ENCODE measurements at regions not wholly inside any gene's neighbourhood (a gene's known extent, or its start where the extent isn't known, plus 50 kb on each side); places are given as distances from the start of the nearest gene placed in this dataset.

DNA sequence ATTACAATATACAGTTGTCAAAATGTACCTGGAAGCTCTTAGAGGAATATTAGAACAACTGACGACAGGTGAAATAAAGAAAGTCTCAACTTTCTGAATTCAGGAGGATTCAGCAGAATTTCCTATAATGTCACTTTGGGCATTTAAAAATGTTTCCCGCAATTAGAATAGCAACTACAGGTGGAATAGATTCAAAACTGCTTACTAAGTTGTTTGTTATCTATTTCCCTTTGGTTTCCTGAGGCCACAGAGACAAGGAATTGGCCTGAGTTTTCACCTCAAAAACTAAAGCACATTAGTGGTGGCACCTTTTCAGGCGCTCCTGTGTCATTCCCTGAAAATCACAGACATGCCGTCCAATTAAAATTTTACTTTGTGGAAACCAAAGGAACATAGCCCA is 729.2 kb upstream of the FANCL start:
- no peak for DNase-seq

DNA sequence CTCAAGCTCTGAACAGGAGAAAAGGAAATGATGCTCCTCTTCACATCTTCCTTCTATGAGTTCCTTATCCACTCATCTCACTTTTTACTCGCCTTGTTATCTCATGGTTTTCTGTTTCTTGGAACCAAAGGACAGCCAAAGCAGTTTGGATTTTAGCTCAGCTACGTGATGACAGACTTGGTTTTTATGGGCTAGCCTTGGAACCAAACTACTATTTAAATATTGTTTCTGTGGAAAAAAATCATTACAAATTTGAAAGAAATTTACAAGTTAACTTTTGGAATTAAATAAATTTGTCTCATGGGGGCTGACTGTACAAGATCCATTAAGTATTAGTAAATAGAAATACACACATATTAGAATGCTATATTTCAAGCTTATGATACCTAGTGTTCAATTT is 727.8 kb upstream of the FANCL start:
- DNase-seq = no peak

GRCh38 chr2:58967736-58968135 is 726.6 kb upstream of the FANCL start:
- no peak for DNase-seq

DNA sequence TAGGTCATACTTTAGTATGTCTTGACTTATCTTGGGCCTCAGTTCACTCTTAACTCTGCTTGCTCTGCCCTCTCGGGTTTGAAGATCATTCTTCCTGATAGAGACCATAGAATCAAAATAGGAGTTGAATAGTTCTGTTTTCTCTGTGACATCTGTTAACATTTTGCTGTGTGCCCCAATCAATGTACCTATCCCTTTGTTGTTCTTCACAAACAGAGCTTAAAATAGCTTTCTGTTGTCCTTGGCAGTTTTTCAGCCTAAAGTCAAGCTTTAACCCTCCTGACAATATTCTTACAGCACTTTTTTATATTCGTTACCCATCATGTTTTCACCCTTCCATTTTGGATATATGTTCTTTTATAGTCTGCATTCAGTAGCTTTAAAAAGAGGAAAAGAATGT is 724.5 kb upstream of the FANCL start:
- DNase-seq = no peak

GRCh38 chr2:58959996-58960395 is 718.9 kb upstream of the FANCL start:
- no peak for DNase-seq

GRCh38 chr2:58957188-58957840 is 716.2 kb upstream of the FANCL start:
- no peak for DNase-seq

- DNase-seq = no peak
These were observed 713.8 kb upstream of the FANCL start for GRCh38 chr2:58954880-58955385.

DNA sequence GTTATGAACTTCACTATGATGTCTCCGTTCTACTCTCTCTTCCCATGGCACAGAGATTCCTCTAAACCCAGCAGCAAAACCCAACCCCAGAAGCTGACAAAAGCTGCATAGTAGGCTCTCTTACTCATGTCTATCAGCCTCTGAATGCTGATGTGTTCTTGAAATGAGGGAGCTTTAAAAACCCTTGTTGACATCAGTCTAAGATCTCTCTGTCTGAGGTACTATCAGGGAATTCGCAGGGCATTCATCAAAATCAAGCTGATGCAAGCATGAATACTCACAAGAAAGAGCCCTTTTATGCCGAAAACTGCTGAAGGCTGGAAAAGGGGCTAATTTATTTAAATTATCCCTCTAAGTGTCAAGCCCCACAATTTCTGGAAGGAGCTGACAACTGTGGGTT is 710.6 kb upstream of the FANCL start:
- no peak for DNase-seq

GRCh38 chr2:58950795-58951462 is 709.8 kb upstream of the FANCL start:
- no peak for DNase-seq

- DNase-seq = no peak
These were observed 698.3 kb upstream of the FANCL start for GRCh38 chr2:58939388-58939787.

GRCh38 chr2:58938988-58939387 is 697.9 kb upstream of the FANCL start:
- no peak for DNase-seq

DNA sequence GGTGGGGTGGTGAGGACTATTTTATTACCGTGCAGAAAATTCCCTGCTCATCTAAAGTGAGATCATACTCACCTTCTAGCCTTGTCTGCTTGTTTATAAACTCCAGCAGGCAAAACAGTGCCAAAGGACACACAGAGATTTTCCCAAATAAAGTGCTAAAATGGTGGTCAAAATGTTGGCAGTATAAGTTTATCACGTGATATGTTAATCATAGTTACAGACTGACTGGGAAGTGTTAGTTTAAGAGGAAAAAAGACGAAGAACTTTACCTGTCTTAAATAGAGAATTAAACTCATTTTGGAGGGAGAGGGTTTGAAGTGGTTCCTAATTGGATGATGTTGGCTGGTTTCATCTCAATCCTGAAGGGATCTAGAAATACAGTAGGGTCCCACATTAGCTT is 691.7 kb upstream of the FANCL start:
- no peak for DNase-seq

DNA sequence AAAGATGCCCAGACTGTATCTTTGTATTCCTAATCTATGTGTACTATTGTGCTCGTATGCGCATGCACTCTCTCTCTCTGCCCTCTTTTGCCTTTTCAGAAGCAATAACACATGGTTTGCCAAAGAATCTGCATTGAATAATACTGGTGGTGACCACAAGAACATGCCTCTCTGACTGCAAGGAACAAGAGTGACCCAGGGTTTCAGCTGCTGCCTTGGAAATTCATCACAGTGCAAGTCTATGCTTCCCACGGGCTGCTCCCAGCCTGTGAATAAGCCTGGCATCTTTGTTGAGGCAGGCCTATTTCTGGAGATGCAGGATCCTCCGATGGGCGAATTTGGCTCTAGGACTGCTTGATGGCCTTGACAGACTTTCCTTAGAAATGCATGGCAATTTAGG is 689.4 kb upstream of the FANCL start:
- DNase-seq = no peak

DNA sequence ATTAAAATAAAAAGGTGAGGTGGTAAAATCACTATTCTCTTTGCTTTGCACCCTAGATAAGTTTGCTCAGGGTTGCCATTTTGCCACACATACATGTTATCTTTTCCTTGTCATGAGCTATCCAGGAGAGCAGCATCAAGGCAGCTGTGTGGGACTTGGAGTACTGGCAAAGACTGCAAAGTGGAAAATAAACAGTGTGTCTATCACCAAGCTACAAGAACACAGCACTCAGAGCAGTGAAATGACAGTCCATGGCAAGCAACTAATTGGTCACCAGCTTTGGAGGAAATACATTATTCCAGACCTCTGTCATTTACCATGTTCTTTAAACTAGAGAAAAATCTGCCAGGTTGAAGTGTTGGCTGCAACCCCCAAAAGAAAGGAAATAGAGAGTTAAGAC is 687.8 kb upstream of the FANCL start:
- no peak for DNase-seq

DNA sequence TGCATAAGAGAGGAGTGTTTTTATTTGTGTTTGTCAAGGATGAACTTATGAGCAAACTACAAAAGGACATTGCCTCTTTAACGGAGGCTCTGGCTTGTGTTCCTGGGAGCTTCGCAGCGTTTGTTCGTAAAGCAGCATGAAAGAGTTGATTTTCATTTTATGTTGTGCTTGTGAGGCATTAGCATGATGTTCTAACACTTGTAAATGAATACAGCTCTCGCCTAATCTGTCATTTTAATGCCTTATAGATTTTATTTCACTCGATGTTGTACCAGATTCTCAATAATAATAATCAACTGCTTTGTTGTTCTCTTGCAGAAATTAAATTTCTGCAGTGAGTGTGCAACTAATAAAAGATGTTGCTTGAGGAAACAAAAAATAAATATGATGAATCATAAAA is 687.3 kb upstream of the FANCL start:
- DNase-seq = no peak

- DNase-seq = no peak
These were observed 685.0 kb upstream of the FANCL start for GRCh38 chr2:58926112-58926511.

DNA sequence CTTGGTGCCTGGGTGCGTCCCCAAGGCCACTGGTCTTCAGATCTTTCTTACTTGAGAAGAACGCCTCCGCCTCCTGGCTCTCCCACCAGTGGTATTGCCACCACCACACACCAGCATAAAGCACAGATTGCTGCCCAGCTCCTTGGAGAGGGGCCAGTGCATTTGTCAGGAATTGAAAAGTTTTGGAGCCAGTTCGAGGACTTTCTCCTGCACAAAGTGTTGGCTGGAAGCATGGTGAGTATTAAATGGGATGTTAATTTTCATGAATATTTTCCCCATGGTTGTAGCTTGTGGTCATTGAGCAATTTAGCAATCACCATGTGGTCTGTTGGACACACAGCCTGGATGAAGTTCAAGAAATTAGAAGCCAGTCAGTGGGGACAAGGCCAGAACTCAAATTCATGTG is 684.6 kb upstream of the FANCL start:
- peak; percentile 88 for DNase-seq

DNA sequence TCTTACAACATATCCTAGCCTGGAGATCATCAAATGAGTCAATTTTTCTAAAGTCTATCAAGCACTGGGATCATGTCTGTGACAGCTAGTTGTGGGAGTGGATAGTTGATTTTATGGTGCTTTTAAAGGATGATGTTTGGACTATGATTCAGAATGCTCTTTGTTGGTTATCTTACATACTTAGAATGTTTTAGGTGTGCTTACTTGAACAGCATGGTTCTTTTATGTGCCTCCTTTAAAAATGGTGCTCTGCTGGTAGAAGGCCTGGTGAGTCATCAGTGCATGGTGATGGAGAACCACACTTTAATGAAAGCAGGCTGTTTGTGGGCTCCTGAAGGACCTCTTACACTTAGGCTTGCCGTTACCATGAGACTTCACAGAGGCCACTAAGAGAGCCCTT is 682.7 kb upstream of the FANCL start:
- peak; percentile 19 for DNase-seq

DNA sequence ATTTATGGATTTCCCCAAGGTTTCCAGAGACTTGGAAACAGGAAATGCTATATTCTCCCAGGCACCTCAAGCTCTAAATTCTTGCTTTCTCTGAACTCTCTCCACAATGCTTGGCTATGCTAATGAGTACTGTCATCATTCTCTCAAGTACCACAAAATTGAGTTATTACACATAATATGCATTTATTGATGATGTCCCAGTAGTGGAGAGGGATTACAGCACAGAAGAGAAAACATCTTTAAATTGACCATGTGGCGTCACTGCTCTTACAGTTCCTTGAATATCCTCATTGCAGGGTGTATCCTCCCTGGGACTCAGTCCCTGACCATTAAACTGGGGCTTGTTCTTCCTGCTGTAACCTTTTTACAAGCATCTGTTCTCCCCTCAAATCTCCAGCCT is 681.1 kb upstream of the FANCL start:
- DNase-seq = no peak

GRCh38 chr2:58921676-58922075 is 680.6 kb upstream of the FANCL start:
- no peak for DNase-seq

DNA sequence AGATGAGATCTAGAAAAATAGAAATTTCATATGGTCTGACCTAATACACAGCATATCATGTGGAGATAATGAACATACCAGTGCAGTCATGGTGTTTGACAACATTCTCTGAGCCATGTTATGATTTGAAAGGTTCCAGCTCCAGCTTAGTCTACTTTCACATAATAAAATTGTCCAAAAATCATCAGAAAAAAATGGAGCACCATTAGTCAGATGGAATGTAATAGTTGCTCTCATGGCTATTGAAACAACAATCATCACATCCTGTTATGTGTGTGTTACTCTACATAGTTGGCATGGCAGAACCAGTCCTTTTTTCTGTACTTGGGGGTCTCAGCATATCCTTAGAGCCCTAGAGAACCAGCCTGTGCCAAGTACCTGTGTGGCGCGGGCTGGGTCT is 678.9 kb upstream of the FANCL start:
- no peak for DNase-seq

DNA sequence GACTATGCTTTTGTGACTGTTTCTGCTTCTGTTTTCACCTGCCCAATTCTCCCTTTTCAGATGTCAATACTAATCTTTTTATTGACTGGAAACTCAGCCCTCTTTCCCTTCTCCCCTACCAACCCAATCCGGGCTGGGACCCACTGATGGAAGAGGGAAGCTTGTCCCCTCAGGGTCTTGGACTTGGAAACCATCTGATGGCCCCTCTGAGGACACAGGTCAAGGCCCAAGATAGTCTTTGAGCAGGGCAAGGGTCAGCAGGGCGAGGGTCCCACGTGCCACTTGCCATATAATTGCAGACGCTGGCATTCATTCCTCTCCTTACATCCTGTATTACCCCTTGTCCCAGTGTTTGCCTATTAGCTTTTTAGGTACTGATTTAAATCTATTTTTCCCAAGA is 678.2 kb upstream of the FANCL start:
- DNase-seq = no peak

GRCh38 chr2:58918141-58918540 is 677.0 kb upstream of the FANCL start:
- no peak for DNase-seq

- no peak for DNase-seq
These were observed 676.5 kb upstream of the FANCL start for GRCh38 chr2:58917596-58917995.

GRCh38 chr2:58916063-58916462 is 674.9 kb upstream of the FANCL start:
- DNase-seq = no peak
